Neural cell (in vitro differentiated cells): ENCODE measurements at regions not wholly inside any gene's neighbourhood (a gene's known extent, or its start where the extent isn't known, plus 50 kb on each side); places are given as distances from the start of the nearest gene placed in this dataset.

Source experiments
- H2AFZ ChIP-seq: fragments of 200-600, 300-800 bp; sonication (generic), shearing (Covaris generic); 2 replicates; pipeline ENCODE4 v1.6.0; 2014; ENCODE audit warnings: low read depth, mild to moderate bottlenecking, antibody characterized with exemption, low read length, moderate library complexity
- H3F3A ChIP-seq: fragments of 200-600 bp; shearing (Covaris generic); 2 replicates; pipeline ENCODE4 v1.6.1; 2016; ENCODE audit warnings: mild to moderate bottlenecking, moderate library complexity, mixed read lengths, antibody characterized with exemption, low read length; ENCODE audit not compliant: insufficient read depth, poor library complexity, severe bottlenecking
- H3K27ac ChIP-seq: fragments of 200-600, 300-800 bp; sonication (generic), shearing (Covaris generic); 2 replicates; pipeline ENCODE4 v1.5.1; 2014; ENCODE audit warnings: mild to moderate bottlenecking, low read length, moderate library complexity
- H3K27me3 ChIP-seq: fragments of 300-800, 200-600 bp; sonication (generic), shearing (Covaris generic); 2 replicates; pipeline ENCODE4 v1.6.0; 2014; ENCODE audit warnings: mild to moderate bottlenecking, low read depth, low read length, moderate library complexity; ENCODE audit not compliant: insufficient read depth
- H3K36me3 ChIP-seq: fragments of 300-800, 200-600 bp; sonication (generic), shearing (Covaris generic); 2 replicates; pipeline ENCODE4 v1.5.1; 2014; ENCODE audit warnings: mild to moderate bottlenecking, antibody characterized with exemption, low read length, moderate library complexity; ENCODE audit not compliant: insufficient read depth
- H3K4me2 ChIP-seq: fragments of 300-800, 200-600 bp; sonication (generic), shearing (Covaris generic); 2 replicates; pipeline ENCODE4 v1.6.0; 2014; ENCODE audit warnings: mild to moderate bottlenecking, low read length
- H3K4me3 ChIP-seq: fragments of 300-800, 200-600 bp; sonication (generic), shearing (Covaris generic); 2 replicates; pipeline ENCODE4 v1.5.1; 2014; ENCODE audit warnings: mild to moderate bottlenecking, low read length, moderate library complexity
- H3K79me2 ChIP-seq: fragments of 200-600 bp; shearing (Covaris generic); replicated peaks from 2 replicates; pipeline ENCODE4 v1.6.0; 2014; ENCODE audit warnings: mild to moderate bottlenecking, low read length, moderate library complexity; ENCODE audit not compliant: insufficient read depth
- H3K9ac ChIP-seq: fragments of 300-800, 200-600 bp; sonication (generic), shearing (Covaris generic); 2 replicates; pipeline ENCODE4 v1.6.1; 2016; ENCODE audit warnings: mild to moderate bottlenecking, low read length, mixed read lengths
- H3K9me2 ChIP-seq: fragments of 200-600 bp; shearing (Covaris generic); 2 replicates; pipeline ENCODE4 v1.6.1; 2016; ENCODE audit warnings: mild to moderate bottlenecking, low read length, mixed read lengths; ENCODE audit not compliant: insufficient read depth
- H3K9me3 ChIP-seq: fragments of 200-600, 300-800 bp; sonication (generic), shearing (Covaris generic); 2 replicates; pipeline ENCODE4 v1.6.1; 2016; ENCODE audit warnings: mild to moderate bottlenecking, mixed run types, low read length, moderate library complexity, mixed read lengths
- H4K20me1 ChIP-seq: fragments of 200-600 bp; shearing (Covaris generic); 2 replicates; pipeline ENCODE4 v1.6.1; 2016; ENCODE audit warnings: mild to moderate bottlenecking, mixed run types; ENCODE audit not compliant: insufficient read depth
- CTCF ChIP-seq: fragments of 450-650 bp; IDR thresholded peaks from 2 replicates; pipeline ENCODE4 v1.5.1; 2014; ENCODE audit warnings: antibody characterized with exemption, mild to moderate bottlenecking, moderate library complexity; ENCODE audit not compliant: poor library complexity, severe bottlenecking
- EP300 ChIP-seq: fragments of 450-650 bp; conservative IDR thresholded peaks from 2 replicates; pipeline ENCODE4 v1.6.1; 2014; ENCODE audit warnings: antibody characterized with exemption, mild to moderate bottlenecking, moderate library complexity; ENCODE audit not compliant: poor library complexity, severe bottlenecking
- EZH2 ChIP-seq: fragments of 200-600, 300-800 bp; shearing (Covaris generic), sonication (generic); IDR thresholded peaks from 2 replicates; pipeline ENCODE4 v1.6.1; 2014; ENCODE audit warnings: antibody characterized with exemption, low read length, borderline replicate concordance, mild to moderate bottlenecking; ENCODE audit not compliant: insufficient read depth, poor library complexity, severe bottlenecking
- MXI1 ChIP-seq: fragments of 450-650 bp; conservative IDR thresholded peaks from 2 replicates; pipeline ENCODE4 v1.6.1; 2014; ENCODE audit warnings: antibody characterized with exemption, mild to moderate bottlenecking; ENCODE audit not compliant: poor library complexity, severe bottlenecking
- POLR2AphosphoS5 ChIP-seq: IDR thresholded peaks from 2 replicates; pipeline ENCODE4 v1.6.1; 2012
- RAD21 ChIP-seq: fragments of 450-650 bp; conservative IDR thresholded peaks from 2 replicates; pipeline ENCODE4 v1.6.1; 2014; ENCODE audit warnings: antibody characterized with exemption, mild to moderate bottlenecking, moderate library complexity
- SMC3 ChIP-seq: fragments of 450-650 bp; conservative IDR thresholded peaks from 2 replicates; pipeline ENCODE4 v1.6.1; 2014; ENCODE audit warnings: antibody characterized with exemption, mild to moderate bottlenecking, moderate library complexity; ENCODE audit not compliant: poor library complexity
- TAF1 ChIP-seq: IDR thresholded peaks from 2 replicates; pipeline ENCODE4 v1.6.1; 2012; ENCODE audit warnings: low read depth
- TF ChIP-seq, protein P1 (sequence below): IDR thresholded peaks from 2 replicates; pipeline ENCODE4 v1.6.1; 2012; ENCODE audit warnings: borderline replicate concordance

DNA sequence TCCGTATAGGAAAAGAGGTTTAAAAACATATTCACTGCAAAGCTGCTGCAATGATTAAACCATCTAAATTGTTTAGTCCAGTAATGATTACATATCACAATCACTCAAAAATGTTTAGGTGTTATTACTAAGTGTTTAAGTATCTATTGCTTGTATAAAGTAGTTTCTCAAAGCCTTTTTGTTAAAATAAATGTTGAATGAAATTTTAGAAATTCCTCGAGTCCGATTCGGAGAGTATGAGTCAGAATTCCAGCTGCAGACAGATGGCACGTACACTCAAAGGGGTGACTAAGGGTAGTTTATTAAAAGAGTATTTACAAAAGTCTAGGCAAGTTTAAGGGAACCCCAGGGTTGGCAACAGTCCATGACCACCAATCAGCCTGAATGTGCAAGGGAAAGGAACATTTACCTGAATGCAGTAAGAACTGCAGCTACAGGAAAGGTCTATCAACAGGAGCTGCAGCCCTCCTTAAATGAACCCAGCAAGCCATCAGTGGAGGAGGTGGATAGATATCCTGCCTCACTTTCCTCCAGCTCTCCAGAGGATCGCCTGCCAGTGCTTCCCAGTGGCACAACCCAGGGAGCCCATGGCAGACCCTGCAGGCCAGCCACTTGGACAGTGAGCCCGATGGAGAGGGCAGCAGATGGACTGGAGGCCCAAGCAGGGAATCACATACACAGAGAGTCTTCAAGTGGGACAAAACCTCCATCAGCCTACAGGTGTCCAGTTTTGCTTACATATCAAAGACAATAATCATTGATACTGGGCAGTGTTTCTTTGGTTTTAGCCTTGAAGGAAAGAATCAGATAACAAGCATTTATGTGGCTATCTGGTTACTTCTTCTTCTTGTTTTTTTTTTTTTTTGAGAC is 92.1 kb upstream of the SLC44A3 start:
- Histone ChIP-seq H3K9ac (no peak overlapping the region), H3K4me2 (no peak overlapping the region), H3K27me3 (no peaks in the 10 kb centered on the region), H2AFZ (no peak overlapping the region), H3K9me3 (no peaks in the 10 kb centered on the region), H4K20me1 (no peaks in the 10 kb centered on the region), H3K79me2 (no peaks in the 10 kb centered on the region), H3K9me2 (no peaks in the 10 kb centered on the region), H3F3A (no peaks in the 10 kb centered on the region), H3K36me3 (no peaks in the 10 kb centered on the region), H3K4me3 (no peak overlapping the region), H3K27ac (no peak overlapping the region)
- no peak for TF ChIP-seq EP300
- no peak for TF ChIP-seq CTCF
- TF ChIP-seq TAF1 = no peak
- TF ChIP-seq EZH2 = no peak
- TF ChIP-seq, protein P1, sequence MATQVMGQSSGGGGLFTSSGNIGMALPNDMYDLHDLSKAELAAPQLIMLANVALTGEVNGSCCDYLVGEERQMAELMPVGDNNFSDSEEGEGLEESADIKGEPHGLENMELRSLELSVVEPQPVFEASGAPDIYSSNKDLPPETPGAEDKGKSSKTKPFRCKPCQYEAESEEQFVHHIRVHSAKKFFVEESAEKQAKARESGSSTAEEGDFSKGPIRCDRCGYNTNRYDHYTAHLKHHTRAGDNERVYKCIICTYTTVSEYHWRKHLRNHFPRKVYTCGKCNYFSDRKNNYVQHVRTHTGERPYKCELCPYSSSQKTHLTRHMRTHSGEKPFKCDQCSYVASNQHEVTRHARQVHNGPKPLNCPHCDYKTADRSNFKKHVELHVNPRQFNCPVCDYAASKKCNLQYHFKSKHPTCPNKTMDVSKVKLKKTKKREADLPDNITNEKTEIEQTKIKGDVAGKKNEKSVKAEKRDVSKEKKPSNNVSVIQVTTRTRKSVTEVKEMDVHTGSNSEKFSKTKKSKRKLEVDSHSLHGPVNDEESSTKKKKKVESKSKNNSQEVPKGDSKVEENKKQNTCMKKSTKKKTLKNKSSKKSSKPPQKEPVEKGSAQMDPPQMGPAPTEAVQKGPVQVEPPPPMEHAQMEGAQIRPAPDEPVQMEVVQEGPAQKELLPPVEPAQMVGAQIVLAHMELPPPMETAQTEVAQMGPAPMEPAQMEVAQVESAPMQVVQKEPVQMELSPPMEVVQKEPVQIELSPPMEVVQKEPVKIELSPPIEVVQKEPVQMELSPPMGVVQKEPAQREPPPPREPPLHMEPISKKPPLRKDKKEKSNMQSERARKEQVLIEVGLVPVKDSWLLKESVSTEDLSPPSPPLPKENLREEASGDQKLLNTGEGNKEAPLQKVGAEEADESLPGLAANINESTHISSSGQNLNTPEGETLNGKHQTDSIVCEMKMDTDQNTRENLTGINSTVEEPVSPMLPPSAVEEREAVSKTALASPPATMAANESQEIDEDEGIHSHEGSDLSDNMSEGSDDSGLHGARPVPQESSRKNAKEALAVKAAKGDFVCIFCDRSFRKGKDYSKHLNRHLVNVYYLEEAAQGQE = no peak
- no peak for TF ChIP-seq MXI1
- no peak for TF ChIP-seq RAD21
- no peak for TF ChIP-seq POLR2AphosphoS5
- TF ChIP-seq SMC3 = no peak

DNA sequence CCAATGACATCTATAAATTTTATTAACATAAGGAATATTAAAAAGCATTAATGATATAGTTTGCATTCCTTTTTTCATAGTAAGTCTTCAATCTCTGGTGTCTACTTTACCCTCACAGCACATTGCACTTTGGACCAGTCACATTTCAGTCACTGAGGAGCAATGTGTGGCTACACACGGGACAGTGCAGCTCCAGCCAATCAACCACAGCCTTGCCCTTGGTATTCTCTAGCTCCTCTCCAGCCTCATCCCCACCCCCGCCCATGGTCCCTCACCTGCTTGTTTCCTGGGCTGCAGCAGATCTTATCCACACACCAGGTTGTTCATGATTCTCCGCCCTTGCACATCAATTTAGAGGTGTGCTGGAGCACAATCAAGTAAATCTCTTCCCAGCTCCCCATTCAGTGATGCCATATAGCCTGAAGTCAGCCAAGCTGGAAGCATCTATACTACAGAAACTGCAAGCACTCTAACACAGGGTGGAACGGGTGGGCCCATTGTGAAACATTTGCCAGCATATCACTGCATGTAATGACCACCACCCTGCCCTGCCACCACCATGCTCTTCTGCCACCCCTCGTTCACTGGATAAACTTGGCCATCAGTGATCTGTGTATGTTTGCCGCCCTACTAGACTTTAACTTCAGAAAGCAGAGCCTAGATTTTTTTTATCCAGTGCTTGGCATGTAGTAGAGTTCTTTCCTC is 93.0 kb upstream of the SLC44A3 start:
- H3K9me3 ChIP-seq = no peaks in the 10 kb centered on the region
- no peaks in the 10 kb centered on the region for H3K27me3 ChIP-seq
- H3K36me3 ChIP-seq = no peaks in the 10 kb centered on the region
- no peak overlapping the region for H2AFZ ChIP-seq
- H4K20me1 ChIP-seq = no peaks in the 10 kb centered on the region
- H3K27ac ChIP-seq = no peak overlapping the region
- no peaks in the 10 kb centered on the region for H3K9me2 ChIP-seq
- H3F3A ChIP-seq = no peaks in the 10 kb centered on the region
- H3K79me2 ChIP-seq = no peaks in the 10 kb centered on the region
- H3K9ac ChIP-seq = no peak overlapping the region
- H3K4me2 ChIP-seq = no peak overlapping the region
- no peak overlapping the region for H3K4me3 ChIP-seq
- no peak for TF ChIP-seq TAF1
- TF ChIP-seq POLR2AphosphoS5 = no peak
- TF ChIP-seq, protein P1 = no peak
- TF ChIP-seq RAD21 = no peak
- TF ChIP-seq MXI1 = no peak
- no peak for TF ChIP-seq EP300
- TF ChIP-seq SMC3 = no peak
